ENCODE measurements at regions not wholly inside any gene's neighbourhood (a gene's known extent, or its start where the extent isn't known, plus 50 kb on each side); places are given as distances from the start of the nearest gene placed in this dataset.

DNA sequence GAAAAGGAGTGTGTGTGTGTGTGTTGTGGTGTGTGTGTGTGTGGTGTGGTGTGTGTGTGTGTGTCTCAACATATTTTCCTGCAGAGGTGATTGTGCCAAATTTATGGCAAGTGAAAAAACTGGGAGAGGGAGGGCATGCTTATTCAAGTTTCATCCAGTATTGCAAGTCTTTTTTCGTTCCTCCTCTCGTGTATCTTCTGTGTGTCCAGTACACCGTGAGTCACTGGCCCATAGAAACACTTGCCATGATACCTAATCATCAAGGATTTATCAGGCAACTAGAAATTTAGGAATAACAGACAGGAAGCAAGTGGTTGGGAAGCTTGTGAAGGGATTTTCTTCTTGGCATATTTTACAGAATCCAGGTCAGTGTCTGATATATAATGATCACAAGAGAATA is 820.5 kb downstream of the GATA3 start:
- DNase-seq (ENCODE audit: insufficient read length): no peak
- no peak for FAIRE-seq
- TF ChIP-seq POLR2AphosphoS5 (IDR thresholded peaks at IDR 0.05; ENCODE audit: low read depth, low read length) (no peak), POLR2A (IDR thresholded peaks at IDR 0.05; ENCODE audit: low read depth, low read length) (no peak), TAF1 (IDR thresholded peaks at IDR 0.05; ENCODE audit: borderline replicate concordance, low read depth, low read length) (no peak)

DNA sequence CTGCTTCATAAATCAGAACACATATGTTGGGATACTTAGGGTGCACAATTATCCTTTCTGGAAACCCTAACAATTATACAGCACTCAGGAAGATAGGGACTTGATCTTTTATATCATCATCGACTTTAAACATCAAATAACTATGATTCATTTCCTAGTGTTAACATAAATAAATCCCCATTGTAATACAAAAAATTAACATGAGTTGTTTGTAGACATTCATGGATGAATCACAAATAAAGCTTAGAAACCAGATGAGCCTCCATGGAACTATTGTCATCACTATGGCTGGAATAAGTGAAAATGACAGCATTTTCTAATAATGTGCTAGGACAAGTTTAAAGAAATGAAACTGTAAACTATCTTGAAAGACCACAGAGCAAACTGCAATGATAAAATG is 821.7 kb downstream of the GATA3 start:
- FAIRE-seq: no peak
- no peak for DNase-seq (ENCODE audit: insufficient read length)
- TF ChIP-seq POLR2AphosphoS5 (IDR thresholded peaks at IDR 0.05; ENCODE audit: low read depth, low read length): no peak
- no peak for TF ChIP-seq POLR2A (IDR thresholded peaks at IDR 0.05; ENCODE audit: low read depth, low read length)
- no peak for TF ChIP-seq TAF1 (IDR thresholded peaks at IDR 0.05; ENCODE audit: borderline replicate concordance, low read depth, low read length)

DNA sequence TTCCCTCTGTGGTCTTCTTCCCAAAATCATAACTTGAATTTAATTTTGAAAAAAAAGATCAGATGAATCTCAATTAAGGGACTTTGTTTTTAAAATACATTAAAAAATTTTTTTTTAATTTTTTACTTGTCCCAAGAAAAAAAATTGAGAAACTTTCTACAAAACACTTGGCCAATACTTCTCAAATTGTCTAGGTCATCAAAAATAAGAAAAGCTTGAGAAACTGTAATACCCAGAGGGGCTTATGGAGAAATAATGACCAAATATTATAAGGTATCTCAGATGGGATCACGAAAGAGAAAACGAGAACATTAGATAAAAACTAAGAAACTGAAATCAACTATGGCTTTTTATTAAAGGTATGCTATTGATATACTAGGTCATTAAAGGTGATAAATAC is 835.0 kb downstream of the GATA3 start:
- FAIRE-seq: no peak

DNA sequence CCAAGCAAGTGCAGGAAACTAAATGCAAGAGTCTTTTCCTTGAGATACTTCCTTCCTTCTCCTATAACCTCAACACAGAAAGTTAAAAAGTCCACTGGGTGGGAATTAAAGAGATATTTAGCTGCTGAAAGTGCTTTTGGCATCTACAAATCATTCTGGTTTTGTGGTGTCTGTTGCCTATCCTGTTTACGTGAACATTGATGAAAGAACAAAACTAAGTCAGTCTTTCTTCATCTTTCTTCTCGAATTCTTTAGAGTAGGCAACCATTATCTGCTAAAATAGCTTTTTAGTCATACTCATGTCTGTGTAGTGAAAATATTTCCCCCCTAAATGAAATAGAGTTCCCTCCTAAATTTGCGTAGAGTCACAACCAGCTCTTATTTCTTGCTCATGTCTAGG is 838.6 kb downstream of the GATA3 start:
- DNase-seq (ENCODE audit: insufficient read length) (no peak), FAIRE-seq (no peak)
- TF ChIP-seq TAF1 (IDR thresholded peaks at IDR 0.05; ENCODE audit: borderline replicate concordance, low read depth, low read length): no peak
- TF ChIP-seq POLR2AphosphoS5 (IDR thresholded peaks at IDR 0.05; ENCODE audit: low read depth, low read length): no peak
- no peak for TF ChIP-seq POLR2A (IDR thresholded peaks at IDR 0.05; ENCODE audit: low read depth, low read length)

More for the DNA sequence above, 835.0 kb downstream of the GATA3 start:
- TF ChIP-seq TAF1 (IDR thresholded peaks at IDR 0.05; ENCODE audit: borderline replicate concordance, low read depth, low read length) (no peak), POLR2A (IDR thresholded peaks at IDR 0.05; ENCODE audit: low read depth, low read length) (no peak), POLR2AphosphoS5 (IDR thresholded peaks at IDR 0.05; ENCODE audit: low read depth, low read length) (no peak)
- DNase-seq (ENCODE audit: insufficient read length): no peak

DNA sequence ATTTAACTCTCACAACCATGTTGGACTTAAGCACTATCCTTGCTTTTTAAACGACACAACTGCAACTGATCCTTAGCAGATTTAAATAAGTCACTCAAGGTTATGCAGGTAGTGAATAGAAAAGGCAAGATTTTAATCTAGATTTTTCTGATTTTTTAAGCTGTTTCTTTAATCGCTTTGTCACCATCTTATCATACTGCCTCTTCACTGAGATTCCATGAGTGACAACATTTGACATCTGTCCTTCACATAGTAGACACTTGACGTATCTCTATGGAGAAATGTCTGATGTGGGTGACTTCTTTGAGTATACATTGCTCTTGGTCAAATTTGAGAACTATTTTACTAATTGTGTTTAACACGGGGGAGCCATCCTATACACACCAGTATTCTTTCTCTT is 839.7 kb downstream of the GATA3 start:
- no peak for FAIRE-seq
- DNase-seq (ENCODE audit: insufficient read length): no peak
- no peak for TF ChIP-seq POLR2AphosphoS5 (IDR thresholded peaks at IDR 0.05; ENCODE audit: low read depth, low read length)
- TF ChIP-seq POLR2A (IDR thresholded peaks at IDR 0.05; ENCODE audit: low read depth, low read length): no peak
- no peak for TF ChIP-seq TAF1 (IDR thresholded peaks at IDR 0.05; ENCODE audit: borderline replicate concordance, low read depth, low read length)

DNA sequence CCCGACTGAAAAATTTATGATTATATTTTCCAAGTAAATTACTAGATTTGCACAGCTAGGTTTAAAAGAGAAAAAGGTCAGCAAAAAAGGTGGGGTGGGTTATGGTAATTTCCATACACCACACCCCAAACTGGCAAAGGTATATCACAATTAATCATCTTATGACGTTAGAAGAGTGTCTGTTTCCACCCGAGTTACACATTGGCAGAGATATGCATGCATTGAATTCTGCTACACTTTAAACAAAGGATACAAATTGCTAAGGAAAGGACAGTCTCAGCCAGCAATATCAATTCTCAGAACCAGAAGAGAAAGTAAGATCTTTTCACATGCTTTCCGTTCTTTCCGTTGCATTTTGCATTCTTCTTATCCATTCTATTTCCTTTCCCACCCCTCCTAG is 843.3 kb downstream of the GATA3 start:
- no peak for DNase-seq (ENCODE audit: insufficient read length)
- no peak for TF ChIP-seq POLR2AphosphoS5 (IDR thresholded peaks at IDR 0.05; ENCODE audit: low read depth, low read length)
- TF ChIP-seq POLR2A (IDR thresholded peaks at IDR 0.05; ENCODE audit: low read depth, low read length): no peak
- no peak for TF ChIP-seq TAF1 (IDR thresholded peaks at IDR 0.05; ENCODE audit: borderline replicate concordance, low read depth, low read length)
- no peak for FAIRE-seq

DNA sequence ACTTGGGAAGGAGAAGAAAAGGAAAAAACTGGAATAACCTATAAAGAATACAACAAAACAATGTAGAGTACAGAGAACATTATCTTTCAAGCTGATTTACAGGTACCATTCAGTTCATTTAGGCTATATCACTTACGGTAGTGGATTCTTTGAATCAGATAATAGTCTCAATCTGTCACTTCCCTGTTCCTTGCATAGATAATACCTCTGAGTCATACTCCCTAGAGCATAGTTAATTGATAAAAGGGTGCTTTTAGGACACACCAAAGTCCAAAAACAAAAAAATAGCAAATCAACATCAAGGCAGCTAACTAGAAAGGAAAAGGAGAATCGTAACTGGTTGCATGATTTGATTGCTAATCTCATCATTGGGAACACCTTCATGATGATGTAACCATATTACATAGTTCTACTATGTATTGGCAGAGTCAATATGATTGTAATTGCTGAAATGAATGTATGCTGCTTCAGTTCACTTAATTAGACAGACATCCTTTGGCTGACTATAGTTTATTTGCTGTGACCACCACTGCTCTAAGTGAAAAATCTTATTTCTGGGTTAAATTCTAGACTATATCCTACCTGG is 844.4 kb downstream of the GATA3 start:
- TF ChIP-seq POLR2AphosphoS5 (IDR thresholded peaks at IDR 0.05; ENCODE audit: low read depth, low read length) (no peak), POLR2A (IDR thresholded peaks at IDR 0.05; ENCODE audit: low read depth, low read length) (no peak), TAF1 (IDR thresholded peaks at IDR 0.05; ENCODE audit: borderline replicate concordance, low read depth, low read length) (no peak)
- DNase-seq (ENCODE audit: insufficient read length) (no peak), FAIRE-seq (no peak)

DNA sequence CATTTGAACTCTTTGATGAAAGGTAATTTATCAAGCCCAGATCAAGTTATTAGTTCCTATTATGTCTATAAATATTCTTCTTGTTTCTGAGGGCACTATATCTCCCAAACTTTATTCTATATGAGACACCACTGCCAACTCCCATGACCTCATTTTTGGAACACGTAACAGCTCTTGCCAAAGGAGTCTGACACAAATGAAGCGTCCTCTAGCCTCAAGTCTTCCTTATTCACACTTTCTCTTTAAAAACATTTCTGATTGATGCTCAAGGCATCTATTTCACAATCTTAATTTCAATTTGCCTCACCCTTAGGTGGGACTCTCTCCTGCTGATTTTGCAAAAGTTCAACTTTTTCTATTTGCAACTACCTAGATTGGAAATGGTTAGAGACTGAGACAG is 848.4 kb downstream of the GATA3 start:
- no peak for DNase-seq (ENCODE audit: insufficient read length)
- FAIRE-seq: no peak

DNA sequence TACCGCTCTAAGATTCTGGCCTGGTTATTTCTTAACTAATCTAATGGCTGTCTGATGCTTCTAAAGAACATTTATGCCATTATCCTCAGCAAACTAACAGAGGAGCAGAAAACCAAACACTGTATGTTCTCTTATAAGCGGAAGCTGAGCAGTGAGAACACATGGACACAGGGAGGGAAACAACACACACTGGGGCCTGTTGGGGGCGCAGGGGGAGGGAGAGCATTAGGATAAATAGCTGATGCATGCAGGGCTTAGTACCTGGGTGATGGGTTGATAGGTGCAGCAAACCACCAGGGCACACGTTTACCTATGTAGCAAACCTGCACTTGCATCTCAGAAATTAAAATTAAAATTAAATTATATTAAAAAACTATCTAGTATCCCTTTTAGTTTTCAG is 853.5 kb downstream of the GATA3 start:
- FAIRE-seq: no peak
- TF ChIP-seq TAF1 (IDR thresholded peaks at IDR 0.05; ENCODE audit: borderline replicate concordance, low read depth, low read length): no peak
- TF ChIP-seq POLR2A (IDR thresholded peaks at IDR 0.05; ENCODE audit: low read depth, low read length): no peak
- TF ChIP-seq POLR2AphosphoS5 (IDR thresholded peaks at IDR 0.05; ENCODE audit: low read depth, low read length): no peak
- no peak for DNase-seq (ENCODE audit: insufficient read length)

More for the DNA sequence above, 848.4 kb downstream of the GATA3 start:
- no peak for TF ChIP-seq POLR2A (IDR thresholded peaks at IDR 0.05; ENCODE audit: low read depth, low read length)
- TF ChIP-seq TAF1 (IDR thresholded peaks at IDR 0.05; ENCODE audit: borderline replicate concordance, low read depth, low read length): no peak
- no peak for TF ChIP-seq POLR2AphosphoS5 (IDR thresholded peaks at IDR 0.05; ENCODE audit: low read depth, low read length)

DNA sequence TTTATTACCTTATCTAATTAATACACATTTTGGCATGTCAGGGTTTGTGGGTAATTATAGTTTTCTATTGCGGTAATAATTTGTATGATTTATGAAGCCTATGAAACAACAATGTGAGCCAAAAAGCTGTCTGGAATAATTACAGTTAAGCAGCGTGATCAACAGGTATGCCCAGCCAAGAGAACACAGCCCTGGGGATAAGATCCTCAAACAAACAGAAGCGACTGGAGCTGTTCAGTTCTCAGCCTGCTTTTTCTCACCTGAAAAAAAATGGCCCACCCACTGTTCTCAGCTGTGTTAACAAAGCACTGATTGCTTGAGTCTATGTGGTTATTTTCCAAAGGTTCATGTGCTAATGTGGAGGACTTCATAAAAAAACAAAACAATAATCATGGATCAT is 855.8 kb downstream of the GATA3 start:
- FAIRE-seq: no peak
- TF ChIP-seq POLR2A (IDR thresholded peaks at IDR 0.05; ENCODE audit: low read depth, low read length): no peak
- no peak for TF ChIP-seq POLR2AphosphoS5 (IDR thresholded peaks at IDR 0.05; ENCODE audit: low read depth, low read length)
- TF ChIP-seq TAF1 (IDR thresholded peaks at IDR 0.05; ENCODE audit: borderline replicate concordance, low read depth, low read length): no peak
- no peak for DNase-seq (ENCODE audit: insufficient read length)

DNA sequence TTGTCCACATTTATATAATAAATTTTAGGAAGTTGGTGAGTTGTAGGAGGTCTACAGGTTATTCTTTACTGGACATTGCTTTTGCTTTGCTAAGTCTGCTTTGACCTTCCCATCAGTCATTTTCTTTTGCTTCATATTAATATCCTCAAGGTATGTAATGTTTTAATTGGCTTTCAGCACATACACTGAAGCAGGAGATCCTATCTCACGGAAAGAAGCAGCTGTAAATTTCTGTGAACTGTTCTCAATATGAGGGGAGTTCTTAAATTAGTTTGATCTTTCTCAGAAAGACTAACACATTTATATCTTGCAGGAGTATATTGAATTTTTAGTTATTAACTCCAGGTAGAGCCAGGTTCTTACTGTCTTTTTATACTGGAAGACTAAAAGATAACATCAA is 856.5 kb downstream of the GATA3 start:
- FAIRE-seq (no peak), DNase-seq (ENCODE audit: insufficient read length) (no peak)
- TF ChIP-seq POLR2AphosphoS5 (IDR thresholded peaks at IDR 0.05; ENCODE audit: low read depth, low read length): no peak
- no peak for TF ChIP-seq POLR2A (IDR thresholded peaks at IDR 0.05; ENCODE audit: low read depth, low read length)
- no peak for TF ChIP-seq TAF1 (IDR thresholded peaks at IDR 0.05; ENCODE audit: borderline replicate concordance, low read depth, low read length)

DNA sequence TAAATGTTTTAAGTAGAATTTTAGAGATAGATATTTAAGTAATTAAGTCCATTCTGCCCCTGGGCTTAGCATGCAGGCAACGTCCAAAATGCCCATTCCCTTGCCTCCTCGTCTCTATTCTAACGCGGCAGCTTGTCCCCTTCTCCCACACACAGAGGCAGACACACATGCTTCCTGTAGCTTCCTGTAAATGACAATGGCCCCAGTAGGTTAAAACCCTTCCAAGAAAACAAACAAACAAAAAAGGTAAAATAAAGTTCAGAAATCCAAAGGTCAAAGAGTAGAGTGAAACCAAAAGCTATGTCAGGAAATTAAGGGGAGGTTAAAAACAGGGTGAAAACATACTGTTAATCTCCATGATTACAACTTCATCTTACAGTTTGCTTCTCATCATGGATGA is 857.6 kb downstream of the GATA3 start:
- FAIRE-seq (no peak), DNase-seq (ENCODE audit: insufficient read length) (no peak)

More for the DNA sequence above, 857.6 kb downstream of the GATA3 start:
- TF ChIP-seq POLR2AphosphoS5 (IDR thresholded peaks at IDR 0.05; ENCODE audit: low read depth, low read length): no peak
- TF ChIP-seq POLR2A (IDR thresholded peaks at IDR 0.05; ENCODE audit: low read depth, low read length): no peak
- TF ChIP-seq TAF1 (IDR thresholded peaks at IDR 0.05; ENCODE audit: borderline replicate concordance, low read depth, low read length): no peak
